ENCODE measurements at regions not wholly inside any gene's neighbourhood (a gene's known extent, or its start where the extent isn't known, plus 50 kb on each side); places are given as distances from the start of the nearest gene placed in this dataset.

- DNase-seq (ENCODE audit: low spot score) = no peak
Observed at GRCh38 chr15:39491886-39492490, 88.9 kb upstream of the THBS1 start.

- no peak for DNase-seq (ENCODE audit: low spot score)
Observed at GRCh38 chr15:39493424-39494067, 87.3 kb upstream of the THBS1 start.

- DNase-seq (ENCODE audit: low spot score) = no peak
Observed at GRCh38 chr15:39494462-39494861, 86.4 kb upstream of the THBS1 start.

- DNase-seq (ENCODE audit: low spot score) = no peak
Observed at GRCh38 chr15:39495871-39496840, 84.7 kb upstream of the THBS1 start.

- DNase-seq (ENCODE audit: low spot score) = no peak
Observed at GRCh38 chr15:39497016-39497758, 83.7 kb upstream of the THBS1 start.

GRCh38 chr15:39497759-39498565, 82.9 kb upstream of the THBS1 start:
- no peak for DNase-seq (ENCODE audit: low spot score)

- DNase-seq (ENCODE audit: low spot score) = no peak
Observed at GRCh38 chr15:39498629-39499028, 82.2 kb upstream of the THBS1 start.

GRCh38 chr15:39499042-39499441, 81.8 kb upstream of the THBS1 start:
- no peak for DNase-seq (ENCODE audit: low spot score)

- no peak for DNase-seq (ENCODE audit: low spot score)
Observed at GRCh38 chr15:39499681-39500080, 81.2 kb upstream of the THBS1 start.

GRCh38 chr15:39501366-39502081, 79.4 kb upstream of the THBS1 start:
- no peak for DNase-seq (ENCODE audit: low spot score)

GRCh38 chr15:39502082-39502447, 78.8 kb upstream of the THBS1 start:
- no peak for DNase-seq (ENCODE audit: low spot score)

- no peak for DNase-seq (ENCODE audit: low spot score)
Observed at GRCh38 chr15:39502611-39503195, 78.2 kb upstream of the THBS1 start.

GRCh38 chr15:39503526-39503925, 77.4 kb upstream of the THBS1 start:
- no peak for DNase-seq (ENCODE audit: low spot score)

GRCh38 chr15:39504808-39505207, 76.1 kb upstream of the THBS1 start:
- no peak for DNase-seq (ENCODE audit: low spot score)

GRCh38 chr15:39506146-39506545, 74.7 kb upstream of the THBS1 start:
- DNase-seq (ENCODE audit: low spot score) = no peak

GRCh38 chr15:39508536-39508935, 72.3 kb upstream of the THBS1 start:
- no peak for DNase-seq (ENCODE audit: low spot score)

- no peak for DNase-seq (ENCODE audit: low spot score)
Observed at GRCh38 chr15:39510001-39510701, 70.7 kb upstream of the THBS1 start.

- DNase-seq (ENCODE audit: low spot score) = no peak
Observed at GRCh38 chr15:39511000-39511915, 69.6 kb upstream of the THBS1 start.
